GM23338 (cell line): ENCODE measurements at regions not wholly inside any gene's neighbourhood (a gene's known extent, or its start where the extent isn't known, plus 50 kb on each side); places are given as distances from the start of the nearest gene placed in this dataset.

Experiments used
- ATAC-seq: fragments of 200-7000 bp; cut with Tn5 transposase; 3 replicates; pipeline ENCODE4 v1.9.1; 2020
- DNase-seq: peaks from one replicate; pipeline ENCODE4 v3.0.0-alpha.2; 2015; ENCODE audit warnings: low spot score
- H2AFZ ChIP-seq: fragments of 200-600 bp; sonication (generic); 2 replicates; pipeline ENCODE4 v1.8.0; 2016; ENCODE audit warnings: antibody characterized with exemption, mild to moderate bottlenecking, moderate library complexity
- H3F3A ChIP-seq: fragments of 200-600 bp; sonication (generic); replicated peaks from 2 replicates; pipeline ENCODE4 v1.8.0; 2017; ENCODE audit warnings: antibody characterized with exemption, mixed run types, low read depth
- H3K27ac ChIP-seq: fragments of 200-600 bp; sonication (generic); 2 replicates; pipeline ENCODE4 v1.6.1; 2016; ENCODE audit warnings: low read depth
- H3K27me3 ChIP-seq: fragments of 200-600 bp; sonication (generic); 2 replicates; pipeline ENCODE4 v1.8.0; 2016; ENCODE audit warnings: mild to moderate bottlenecking, mixed run types, moderate library complexity; ENCODE audit not compliant: insufficient read depth
- H3K36me3 ChIP-seq: fragments of 200-600 bp; sonication (generic); 2 replicates; pipeline ENCODE4 v1.8.0; 2016; ENCODE audit warnings: mild to moderate bottlenecking; ENCODE audit not compliant: insufficient read depth
- H3K4me1 ChIP-seq: fragments of 200-600 bp; sonication (generic); 2 replicates; pipeline ENCODE4 v1.8.0; 2016; ENCODE audit warnings: mild to moderate bottlenecking, moderate library complexity; ENCODE audit not compliant: insufficient read depth
- H3K4me2 ChIP-seq: fragments of 200-600 bp; sonication (generic); 2 replicates; pipeline ENCODE4 v1.7.1; 2017; ENCODE audit warnings: mixed run types
- H3K4me3 ChIP-seq: fragments of 200-600 bp; sonication (generic); 2 replicates; pipeline ENCODE4 v1.6.1; 2016; ENCODE audit warnings: mixed run types
- H3K79me2 ChIP-seq: fragments of 200-600 bp; sonication (generic); replicated peaks from 2 replicates; pipeline ENCODE4 v1.8.0; 2017; ENCODE audit warnings: mild to moderate bottlenecking; ENCODE audit not compliant: insufficient read depth
- H3K9me2 ChIP-seq: fragments of 200-600 bp; sonication (generic); 2 replicates; pipeline ENCODE4 v1.8.0; 2017; ENCODE audit not compliant: insufficient read depth
- H4K20me1 ChIP-seq: fragments of 200-600 bp; sonication (generic); replicated peaks from 2 replicates; pipeline ENCODE4 v1.8.0; 2017; ENCODE audit warnings: mild to moderate bottlenecking; ENCODE audit not compliant: insufficient read depth
- H3K27ac Mint-ChIP-seq: 2 replicates; pipeline ENCODE4 v1.8.0; 2020; ENCODE audit warnings: inconsistent platforms, mild to moderate bottlenecking, moderate library complexity, mixed read lengths
- H3K27me3 Mint-ChIP-seq: 3 replicates; pipeline ENCODE4 v1.8.0; 2022; ENCODE audit warnings: low read depth, mild to moderate bottlenecking, moderate library complexity, mixed read lengths, inconsistent platforms; ENCODE audit not compliant: insufficient read depth, poor library complexity
- H3K36me3 Mint-ChIP-seq: 3 replicates; pipeline ENCODE4 v1.8.0; 2021; ENCODE audit warnings: low read depth, mild to moderate bottlenecking, inconsistent platforms, moderate library complexity, mixed read lengths
- H3K4me1 Mint-ChIP-seq: 3 replicates; pipeline ENCODE4 v1.8.0; 2020; ENCODE audit warnings: mild to moderate bottlenecking, inconsistent platforms, mixed read lengths
- H3K4me3 Mint-ChIP-seq: 3 replicates; pipeline ENCODE4 v1.8.0; 2021; ENCODE audit warnings: moderate library complexity, mild to moderate bottlenecking, inconsistent platforms, mixed read lengths
- H3K9me3 Mint-ChIP-seq: 3 replicates; pipeline ENCODE4 v1.8.0; 2020; ENCODE audit warnings: moderate library complexity, mild to moderate bottlenecking, inconsistent platforms, mixed read lengths
- CREB1 ChIP-seq: fragments of 250-450 bp; sonication (Bioruptor Pico); IDR thresholded peaks from 2 replicates; pipeline ENCODE4 v1.5.0; 2020; ENCODE audit warnings: low read depth, mild to moderate bottlenecking, moderate library complexity
- CTCF ChIP-seq, 2 experiments: fragments of 200-600 bp in 1 of 2; sonication (generic) in 1 of 2; conservative IDR thresholded peaks; 2 replicates each; pipeline versions ENCODE4 v1.5.1 to v1.6.1; 2016 to 2017; ENCODE audit warnings: antibody characterized with exemption in 2 of 2, low read depth in 2 of 2, mild to moderate bottlenecking in 2 of 2, moderate library complexity in 1 of 2
- ETS1 ChIP-seq: IDR thresholded peaks from 2 replicates; pipeline ENCODE4 v1.6.1; 2016; ENCODE audit warnings: antibody characterized with exemption
- EZH2 ChIP-seq: fragments of 200-600 bp; sonication (generic); IDR thresholded peaks from one replicate; pipeline ENCODE4 v1.8.0; 2017; ENCODE audit warnings: antibody characterized with exemption, mild to moderate bottlenecking, low read depth; ENCODE audit not compliant: unreplicated experiment
- EZH2phosphoT487 ChIP-seq: fragments of 200-600 bp; sonication (generic); IDR thresholded peaks from one replicate; pipeline ENCODE4 v1.8.1; 2018; ENCODE audit warnings: antibody characterized with exemption; ENCODE audit not compliant: unreplicated experiment
- JUNB ChIP-seq: IDR thresholded peaks from one replicate; pipeline ENCODE4 v1.6.1; 2016; ENCODE audit warnings: antibody characterized with exemption; ENCODE audit not compliant: unreplicated experiment
- NANOG ChIP-seq: IDR thresholded peaks from 2 replicates; pipeline ENCODE4 v1.6.1; 2016; ENCODE audit warnings: antibody characterized with exemption, borderline replicate concordance
- POLR2AphosphoS5 ChIP-seq: IDR thresholded peaks from 2 replicates; pipeline ENCODE4 v1.6.1; 2016; ENCODE audit warnings: antibody characterized with exemption, low read depth
- REST ChIP-seq: IDR thresholded peaks from one replicate; pipeline ENCODE4 v1.6.1; 2018; ENCODE audit warnings: antibody characterized with exemption; ENCODE audit not compliant: unreplicated experiment
- STAT1 ChIP-seq: IDR thresholded peaks from one replicate; pipeline ENCODE4 v1.6.1; 2016; ENCODE audit warnings: antibody characterized with exemption; ENCODE audit not compliant: unreplicated experiment
- ZNF114 ChIP-seq: fragments of 250-450 bp; sonication (Bioruptor Pico); IDR thresholded peaks from 2 replicates; pipeline ENCODE4 v1.5.0; 2020; ENCODE audit warnings: mild to moderate bottlenecking, moderate library complexity
- ZNF331 ChIP-seq: fragments of 250-450 bp; sonication (Bioruptor Pico); IDR thresholded peaks from 2 replicates; pipeline ENCODE4 v1.5.0; 2020; ENCODE audit warnings: low read depth, mild to moderate bottlenecking, moderate library complexity
- ZNF462 ChIP-seq: fragments of 250-450 bp; sonication (Bioruptor Pico); IDR thresholded peaks from 2 replicates; pipeline ENCODE4 v1.5.0; 2020; ENCODE audit warnings: mild to moderate bottlenecking, moderate library complexity

- ATAC-seq = no peak
- H3K9me3 Mint-ChIP-seq = no peaks in the 10 kb centered on the region; the same call in 2 of the 3 replicates
- H3K27ac ChIP-seq = no peak overlapping the region
- no peaks in the 10 kb centered on the region for H3K79me2 ChIP-seq
- H3K36me3 Mint-ChIP-seq = no peaks in the 10 kb centered on the region
- no peaks in the 10 kb centered on the region for H3K27me3 ChIP-seq
- no peak overlapping the region for H3K4me3 Mint-ChIP-seq
- no peaks in the 10 kb centered on the region for H3K36me3 ChIP-seq
- peaks cover 5% of the 10 kb centered on the region; the same call in 1 of the 2 replicates for H3K9me2 ChIP-seq
- H3K27ac Mint-ChIP-seq = no peak overlapping the region
- no peak for DNase-seq
- no peak overlapping the region for H2AFZ ChIP-seq
- no peak overlapping the region for H3K4me2 ChIP-seq
- H4K20me1 ChIP-seq = no peaks in the 10 kb centered on the region
- no peaks in the 10 kb centered on the region for H3K4me1 Mint-ChIP-seq
- TF ChIP-seq STAT1 = no peak
- no peak for TF ChIP-seq ZNF331 (CRISPR knock-in tag)
- no peak for TF ChIP-seq EZH2
- TF ChIP-seq CREB1 = no peak
- TF ChIP-seq POLR2AphosphoS5 = no peak
- no peak for TF ChIP-seq JUNB
- TF ChIP-seq REST = no peak
- no peak for TF ChIP-seq CTCF (conservative IDR thresholded peaks at IDR 0.05; ENCODE audit: low read depth in 2 of 2)
- TF ChIP-seq ZNF462 = no peak
- no peak for TF ChIP-seq ETS1
- TF ChIP-seq NANOG = no peak
- TF ChIP-seq EZH2phosphoT487 = no peak
- no peak for TF ChIP-seq ZNF114 (CRISPR knock-in tag)
- H3K4me1 ChIP-seq = no peaks in the 10 kb centered on the region
- no peak overlapping the region for H3K4me3 ChIP-seq
- no peaks in the 10 kb centered on the region for H3F3A ChIP-seq
- no peaks in the 10 kb centered on the region for H3K27me3 Mint-ChIP-seq
Measured at GRCh38 chr1:96362623-96363022, 359.0 kb upstream of the PTBP2 start.
